Fibroblast of gingiva (primary cell): ENCODE measurements at regions not wholly inside any gene's neighbourhood (a gene's known extent, or its start where the extent isn't known, plus 50 kb on each side); places are given as distances from the start of the nearest gene placed in this dataset.
"Not testable (repeated sequence)": the region's sequence is repeated elsewhere in the genome, so short reads cannot be mapped to it uniquely, and the experiment has no call there.

Experiments used
- DNase-seq: peaks from one replicate; pipeline ENCODE4 v3.0.0-alpha.2; 2011; ENCODE audit warnings: low read depth

DNA sequence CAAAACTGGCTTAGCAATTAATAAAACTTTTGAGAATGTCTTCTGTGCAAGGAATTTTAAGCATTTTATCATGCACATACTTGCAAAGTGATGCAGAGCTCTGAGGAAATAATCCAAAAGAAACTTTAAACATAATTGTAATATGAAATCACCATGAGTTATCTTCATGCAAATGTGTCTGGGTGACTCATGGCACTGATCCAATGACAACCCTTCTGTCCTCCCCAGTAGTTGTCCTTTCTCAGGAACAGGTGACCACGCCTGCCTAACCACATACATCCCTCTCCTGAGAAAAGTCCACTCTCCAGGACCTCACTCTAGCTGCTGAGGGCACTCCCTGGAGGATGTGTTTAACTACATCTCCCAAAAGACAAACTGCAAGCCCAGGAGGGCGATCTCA lies 530.6 kb upstream of the IL12A start:
- DNase-seq, result peak; percentile 52

DNA sequence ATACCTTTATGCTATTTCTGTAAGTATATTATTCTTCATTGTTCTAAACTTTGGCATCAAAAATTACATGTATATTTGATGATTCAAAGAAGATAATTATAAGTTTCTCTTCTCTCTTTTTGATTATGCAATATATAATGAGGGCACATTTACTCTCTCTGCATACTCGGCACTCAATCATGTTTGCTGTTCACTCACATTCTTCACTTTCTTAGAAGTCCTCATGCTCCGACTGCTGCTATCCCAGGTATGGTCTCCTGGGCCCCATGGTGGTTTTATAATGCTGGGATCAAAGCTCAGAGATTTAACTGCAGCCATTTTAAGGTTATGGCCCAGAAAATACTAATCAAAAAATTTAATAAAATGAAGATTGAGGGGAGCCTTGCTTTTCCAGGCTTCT lies 529.7 kb upstream of the IL12A start:
- DNase-seq, result no peak

DNA sequence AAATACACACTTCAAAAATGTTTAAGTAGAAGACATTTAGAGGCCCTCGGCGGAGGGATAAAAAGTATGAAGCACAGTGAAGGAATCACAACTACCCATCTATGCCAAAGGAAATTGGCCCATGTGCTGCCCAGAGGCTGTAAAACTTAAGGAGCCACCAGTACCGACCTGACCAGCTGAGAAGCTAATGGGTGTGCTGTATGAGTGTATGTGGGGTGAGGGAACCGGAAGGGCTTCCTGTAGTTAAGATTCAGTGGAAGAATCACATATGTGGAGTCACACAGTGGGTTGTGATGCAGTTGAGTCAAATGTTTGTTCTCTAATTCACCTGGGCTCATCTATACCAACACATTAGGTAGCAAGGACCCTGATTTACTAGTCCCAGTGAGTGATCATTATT lies 516.0 kb upstream of the IL12A start:
- no peak for DNase-seq

DNA sequence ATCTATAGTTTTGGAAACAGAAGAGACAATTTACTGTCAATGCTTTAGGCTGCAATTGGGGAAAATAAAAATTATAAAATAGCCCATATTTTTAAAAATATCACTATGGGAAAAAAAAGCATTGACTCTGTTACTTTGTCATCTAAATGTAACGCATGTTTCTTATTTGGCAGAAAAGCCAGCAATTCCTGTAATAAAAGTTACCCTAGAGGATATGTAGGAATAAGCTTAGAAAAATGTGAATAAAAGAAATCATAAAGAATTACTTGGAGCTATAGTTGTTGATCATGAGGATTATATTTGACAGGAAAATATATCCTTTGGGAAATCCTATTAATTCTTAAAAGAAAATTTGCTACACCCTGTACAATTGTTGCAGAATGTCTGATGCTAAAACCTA lies 515.4 kb upstream of the IL12A start:
- DNase-seq, result no peak

DNA sequence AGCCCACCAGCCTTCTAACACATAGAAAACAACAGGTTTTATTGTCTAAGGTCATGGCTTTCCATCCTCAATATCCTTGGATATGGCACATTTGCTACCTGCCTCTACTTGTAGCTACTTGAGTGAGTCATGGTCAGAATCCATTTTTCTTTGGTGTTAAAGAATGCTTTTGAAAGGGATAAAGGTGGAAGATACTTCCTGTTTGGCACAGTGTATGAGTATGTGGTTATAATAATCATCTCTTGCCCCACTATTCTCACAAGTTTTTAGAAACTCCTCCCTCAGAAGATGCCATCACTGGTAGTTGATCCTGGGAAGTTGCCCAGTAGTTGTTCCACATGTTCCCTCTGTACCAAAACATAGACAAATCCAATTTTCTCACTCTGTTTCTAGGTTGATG lies 508.6 kb upstream of the IL12A start:
- DNase-seq, result no peak

DNA sequence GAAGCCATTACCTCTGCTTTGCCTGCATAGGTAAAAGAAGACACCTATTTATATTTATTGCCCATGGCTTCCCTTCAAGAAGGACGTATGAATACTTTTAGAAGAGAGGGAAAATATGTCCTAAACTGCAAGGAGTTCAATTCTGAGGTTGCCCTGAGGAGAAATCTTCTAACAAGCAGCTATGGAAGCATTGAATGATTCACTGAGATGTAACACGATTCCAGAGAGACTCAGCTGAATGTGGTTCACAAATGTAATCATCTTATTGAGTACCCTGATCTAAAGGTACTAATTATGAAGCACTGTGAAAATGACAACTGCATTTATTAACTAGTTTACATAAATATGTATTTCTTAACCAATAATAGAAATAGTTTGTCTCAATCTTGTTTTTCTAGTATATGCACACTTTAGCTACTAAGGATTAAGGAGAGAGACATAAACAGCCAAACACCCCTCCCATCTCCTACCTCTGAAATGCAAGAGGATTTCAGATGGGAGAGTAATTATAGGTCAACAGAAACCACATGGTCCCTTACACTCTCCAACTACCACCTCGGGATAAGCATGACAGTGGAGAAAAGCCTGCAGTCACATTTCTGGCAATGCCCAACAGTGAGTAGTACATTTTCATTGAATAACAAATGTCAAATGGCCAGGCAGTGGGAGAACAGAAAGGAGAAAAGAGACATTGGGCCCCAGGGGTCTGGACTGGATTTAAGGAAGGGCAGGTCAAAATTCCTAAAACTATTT lies 506.2 kb upstream of the IL12A start:
- no peak for DNase-seq

DNA sequence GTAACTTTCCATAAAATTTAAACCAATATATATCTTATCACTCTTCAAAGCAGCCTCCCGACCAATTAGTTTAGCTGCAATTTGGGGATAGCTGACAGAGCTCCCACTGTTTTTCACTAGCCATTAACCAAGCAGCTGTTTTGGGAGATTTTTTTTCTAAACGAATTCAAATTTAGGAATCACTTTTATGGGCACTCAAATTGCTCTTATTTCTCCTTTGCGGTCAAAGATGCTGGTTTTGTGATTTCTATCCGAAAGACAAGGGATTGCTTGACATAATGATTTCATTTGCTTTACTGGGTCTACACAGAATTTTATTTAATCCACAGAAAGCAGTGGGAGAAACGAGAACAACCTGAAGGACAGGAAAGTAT lies 505.7 kb upstream of the IL12A start:
- no peak for DNase-seq

DNA sequence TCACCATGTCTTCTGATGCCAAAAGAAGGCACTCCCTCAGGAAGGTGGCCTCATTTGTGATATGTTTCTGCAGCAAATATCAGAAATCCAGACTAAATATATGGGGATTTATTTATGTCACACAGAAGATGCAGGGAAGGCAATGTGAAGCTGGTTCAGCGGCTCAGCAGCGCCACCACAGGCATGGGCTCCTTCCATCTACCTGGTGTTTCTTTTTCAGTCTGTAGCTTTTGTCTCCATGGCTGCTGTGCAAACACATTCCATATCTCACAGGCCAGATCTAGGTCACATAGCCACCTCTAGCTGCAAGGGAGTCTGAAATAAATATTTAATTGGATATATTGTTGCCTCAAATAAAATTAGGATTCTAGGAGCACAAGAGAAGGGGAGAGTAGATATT lies 502.1 kb upstream of the IL12A start:
- DNase-seq, result no peak

DNA sequence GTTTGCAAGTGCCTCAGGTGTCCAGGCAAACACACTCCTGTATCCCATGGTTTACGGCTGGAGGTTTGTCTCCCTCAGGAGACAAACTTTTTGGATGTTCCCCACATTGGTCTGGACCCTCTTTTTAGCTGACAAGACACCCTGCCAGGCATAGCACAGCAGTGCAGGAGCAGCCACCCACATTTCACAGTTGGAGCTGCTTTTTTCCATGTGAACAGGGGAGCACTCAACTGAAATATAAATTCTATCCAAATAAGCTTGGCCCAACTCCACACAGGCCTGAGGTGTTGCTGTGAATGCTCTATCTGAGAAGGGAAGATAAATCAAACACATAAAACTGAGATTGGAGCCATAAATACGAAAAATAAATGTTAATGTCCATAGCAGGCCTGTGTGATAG lies 501.3 kb upstream of the IL12A start:
- DNase-seq, result no peak

DNA sequence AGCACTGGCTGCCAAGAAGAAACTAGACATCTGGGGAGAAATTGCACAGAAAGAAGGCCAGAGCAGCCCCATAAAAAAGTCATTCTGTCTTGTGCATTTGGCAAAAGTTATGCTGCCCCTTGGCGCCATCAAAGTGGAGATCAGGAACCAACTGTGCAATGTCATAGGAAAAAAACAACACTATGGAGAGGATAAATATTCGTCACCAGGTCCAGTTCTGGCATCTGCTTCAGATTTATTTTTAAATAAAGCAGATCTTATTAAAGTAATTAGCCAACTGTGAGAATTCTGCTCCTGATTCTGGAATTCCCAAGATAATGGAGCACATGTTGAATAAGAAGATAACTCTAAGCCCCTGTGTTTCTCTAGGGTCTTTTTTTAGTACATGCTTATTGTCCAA lies 500.0 kb upstream of the IL12A start:
- no peak for DNase-seq

DNA sequence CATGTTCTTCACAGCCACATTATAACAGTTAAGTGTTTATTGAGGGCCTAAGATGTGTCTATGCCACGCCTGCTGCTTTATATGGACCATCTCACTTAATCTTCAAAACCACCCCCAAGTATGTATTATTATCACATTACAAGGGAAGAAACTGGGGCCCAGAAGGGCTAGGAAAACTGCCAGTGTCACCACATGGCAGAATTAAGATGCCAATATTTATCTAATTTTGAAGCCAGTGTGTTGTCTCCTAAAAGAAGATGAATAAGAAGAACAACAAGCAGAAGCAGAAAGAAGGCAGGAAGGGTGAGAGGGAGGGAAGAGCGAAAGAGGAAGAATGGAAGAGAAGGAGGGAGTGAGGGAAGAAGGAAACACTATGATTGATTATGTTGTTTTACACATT lies 491.3 kb upstream of the IL12A start:
- DNase-seq, result no peak

DNA sequence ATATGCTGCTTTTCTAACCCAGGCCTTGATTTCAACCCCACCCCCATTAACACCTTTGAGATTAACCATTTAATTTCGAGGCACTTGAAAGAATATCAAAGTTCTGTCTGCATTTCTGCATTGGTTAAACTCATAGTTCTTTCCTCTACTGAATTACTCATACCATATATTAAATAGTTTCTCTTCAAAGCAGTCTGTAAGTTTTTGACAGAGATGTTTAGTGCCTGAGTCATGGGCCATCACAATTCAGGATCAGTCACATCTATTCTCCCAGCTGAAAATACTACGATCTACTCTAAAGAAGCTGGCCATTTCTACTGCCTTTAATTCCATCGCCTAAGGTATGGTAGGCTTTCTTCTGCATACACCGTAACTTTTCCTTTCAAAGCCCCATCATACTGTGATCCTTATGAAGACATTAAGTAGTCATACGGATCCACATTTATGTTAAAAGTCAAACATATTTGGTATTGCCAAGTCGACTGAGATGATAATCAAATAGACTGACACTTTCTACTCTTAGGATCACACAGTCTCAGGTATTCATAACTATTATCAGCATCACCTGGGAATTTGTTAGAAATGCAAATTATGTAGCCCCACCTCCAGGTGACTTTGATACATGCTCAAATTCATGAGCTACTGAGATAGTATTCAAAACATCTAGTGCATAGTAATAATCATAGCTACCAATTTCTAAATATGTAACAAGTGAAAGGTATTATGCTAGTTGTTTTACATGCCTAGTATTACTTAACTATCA lies 489.4 kb upstream of the IL12A start:
- no peak for DNase-seq

DNA sequence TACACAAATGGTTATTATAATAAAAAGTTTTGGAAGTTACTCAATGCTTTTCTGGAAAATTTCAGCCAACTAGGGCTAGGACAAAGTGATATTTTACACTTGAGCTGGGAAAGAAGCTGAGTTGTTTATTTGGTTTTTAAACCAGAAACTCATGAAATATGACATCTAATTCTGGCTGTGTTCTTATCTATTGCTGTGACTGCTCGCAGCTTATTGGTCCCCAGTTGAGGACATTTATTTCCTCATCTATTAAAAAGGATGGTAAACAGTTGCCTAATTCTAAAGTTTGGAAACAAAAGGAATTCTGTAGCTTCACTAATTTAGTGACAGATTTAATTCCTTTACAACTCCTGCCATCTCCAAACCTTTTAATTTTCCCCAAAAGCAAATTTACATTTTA lies 487.6 kb upstream of the IL12A start:
- no peak for DNase-seq

DNA sequence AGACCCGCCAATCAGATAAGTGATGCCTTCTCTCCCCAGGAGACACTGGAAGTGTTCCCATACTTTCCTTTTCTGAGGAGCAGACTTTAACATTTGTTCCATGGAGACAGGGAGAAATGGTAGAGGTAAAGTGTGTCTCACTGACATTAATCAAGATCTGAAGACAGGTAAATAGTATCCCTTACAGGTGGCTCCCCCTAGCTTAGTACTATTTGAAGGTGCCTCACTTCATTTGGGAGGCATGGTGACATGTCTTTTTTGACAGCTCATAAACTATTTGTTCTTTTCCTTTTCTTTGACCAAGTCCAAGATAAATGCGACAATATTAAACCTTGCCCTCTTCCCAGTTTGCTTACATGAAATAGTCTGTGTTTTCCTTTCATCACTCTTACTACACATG lies 485.6 kb upstream of the IL12A start:
- no peak for DNase-seq

DNA sequence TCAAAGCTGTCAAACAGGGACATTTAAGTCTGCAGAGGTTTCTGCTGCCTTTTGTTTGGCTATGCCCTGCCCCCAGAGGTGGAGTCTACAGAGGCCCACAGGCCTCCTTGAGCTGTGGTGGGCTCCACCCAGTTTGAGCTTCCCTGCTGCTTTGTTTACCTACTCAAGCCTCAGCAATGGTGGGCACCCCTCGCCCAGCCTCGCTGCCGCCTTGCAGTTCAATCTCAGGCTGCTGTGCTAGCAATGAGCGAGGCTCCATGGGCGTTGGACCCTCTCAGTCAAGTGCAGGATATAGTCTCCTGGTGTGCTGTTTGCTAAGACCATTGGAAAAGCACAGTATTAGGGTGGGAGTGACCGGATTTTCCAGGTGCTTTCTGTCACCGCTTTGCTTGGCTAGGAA lies 477.6 kb upstream of the IL12A start:
- DNase-seq, result not testable (repeated sequence)

DNA sequence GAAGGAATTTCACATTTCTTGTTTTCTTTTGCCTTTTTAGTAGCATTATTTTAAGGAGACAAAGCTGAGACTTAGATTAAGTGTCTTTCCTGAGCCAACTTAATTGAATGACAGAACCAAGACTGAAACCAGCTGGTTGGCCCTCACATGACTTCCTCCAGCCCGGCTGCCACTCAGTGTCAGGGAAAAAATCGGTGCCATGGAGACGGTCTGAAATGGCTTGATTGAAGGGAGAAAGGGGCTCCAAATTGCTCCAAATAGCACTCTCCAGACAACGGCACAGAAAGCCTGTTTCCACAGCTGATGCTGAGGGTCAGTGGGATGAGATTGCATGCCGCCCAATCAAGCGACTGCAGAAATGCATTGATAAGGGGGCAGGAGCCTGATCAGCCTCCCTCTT lies 475.2 kb upstream of the IL12A start:
- DNase-seq, result no peak

DNA sequence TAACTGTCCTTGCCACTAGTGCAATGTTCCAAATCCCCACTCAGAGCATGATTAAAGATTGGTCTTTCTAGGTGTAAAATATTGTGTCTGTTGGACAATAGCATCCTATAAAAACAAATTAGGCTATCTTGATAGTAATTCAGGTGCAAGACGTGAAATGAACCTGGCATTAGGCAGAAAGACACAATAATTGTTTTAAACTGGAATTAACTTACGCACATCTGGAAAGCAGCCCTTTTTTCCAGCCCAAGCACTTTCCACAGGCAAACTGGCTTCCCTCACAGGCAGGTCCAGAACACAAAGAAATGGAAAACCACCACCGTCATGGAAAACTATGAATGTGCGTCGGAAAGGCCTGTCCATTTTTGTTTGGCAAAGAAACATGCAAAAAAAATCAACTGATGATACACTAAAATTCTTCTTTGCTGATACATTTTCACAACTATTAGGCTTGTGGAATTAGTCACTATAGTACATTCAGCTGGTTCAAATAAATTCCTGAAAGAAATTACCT lies 474.7 kb upstream of the IL12A start:
- no peak for DNase-seq

DNA sequence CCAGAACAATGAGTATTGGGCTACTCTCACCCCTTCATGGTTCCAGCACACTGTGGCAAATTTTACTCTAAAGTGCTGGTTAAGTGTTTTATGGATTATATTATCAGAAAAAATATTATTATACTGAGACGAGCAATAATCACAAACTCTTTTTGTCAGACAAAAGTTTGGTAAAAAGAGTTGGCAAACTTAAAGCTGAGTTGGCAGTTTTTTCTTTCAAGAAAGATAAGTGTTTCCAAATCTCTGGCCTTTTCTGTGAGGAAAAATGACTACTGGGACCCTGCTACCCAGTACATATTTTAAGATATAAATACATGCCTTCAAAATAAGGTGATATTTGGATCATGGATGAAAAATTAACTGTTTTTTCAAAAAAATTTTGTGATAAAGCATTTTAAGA lies 471.5 kb upstream of the IL12A start:
- DNase-seq, result no peak

DNA sequence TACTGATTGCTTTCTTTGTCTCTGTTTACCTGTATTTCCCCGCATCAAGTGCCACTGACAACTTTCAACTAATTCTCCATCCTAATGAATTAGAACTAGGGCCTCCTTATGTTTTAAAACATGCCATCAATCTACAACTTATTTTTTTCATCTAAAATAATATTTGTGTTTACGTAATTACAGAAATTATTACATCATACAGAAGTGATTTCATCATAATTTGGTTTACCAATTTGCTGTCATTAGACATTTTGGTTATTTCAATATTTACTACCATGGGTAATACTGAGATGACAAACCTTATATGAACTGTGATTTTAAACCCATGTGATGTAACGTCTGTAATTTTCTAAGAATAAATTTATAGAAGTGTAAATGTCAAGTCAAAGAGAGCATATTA lies 468.0 kb upstream of the IL12A start:
- no peak for DNase-seq

DNA sequence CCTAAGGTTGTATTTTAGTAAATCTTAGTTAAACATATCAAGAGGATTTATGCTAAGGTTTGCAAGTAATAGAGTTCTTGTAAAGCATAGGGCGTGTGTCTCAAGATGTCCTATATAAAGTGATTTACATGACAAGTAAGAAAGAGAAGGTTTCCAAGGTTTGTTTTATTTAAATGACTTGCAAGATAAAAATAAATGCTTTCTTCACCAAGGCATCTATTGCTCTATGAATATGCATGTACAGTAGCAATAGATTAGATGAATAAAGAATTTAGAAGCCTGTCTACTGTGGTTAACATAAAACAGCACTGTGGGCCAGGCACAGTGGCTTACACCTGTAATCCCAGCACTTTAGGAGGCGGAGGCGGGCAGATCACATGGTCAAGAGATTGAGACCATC lies 466.4 kb upstream of the IL12A start:
- DNase-seq, result no peak

DNA sequence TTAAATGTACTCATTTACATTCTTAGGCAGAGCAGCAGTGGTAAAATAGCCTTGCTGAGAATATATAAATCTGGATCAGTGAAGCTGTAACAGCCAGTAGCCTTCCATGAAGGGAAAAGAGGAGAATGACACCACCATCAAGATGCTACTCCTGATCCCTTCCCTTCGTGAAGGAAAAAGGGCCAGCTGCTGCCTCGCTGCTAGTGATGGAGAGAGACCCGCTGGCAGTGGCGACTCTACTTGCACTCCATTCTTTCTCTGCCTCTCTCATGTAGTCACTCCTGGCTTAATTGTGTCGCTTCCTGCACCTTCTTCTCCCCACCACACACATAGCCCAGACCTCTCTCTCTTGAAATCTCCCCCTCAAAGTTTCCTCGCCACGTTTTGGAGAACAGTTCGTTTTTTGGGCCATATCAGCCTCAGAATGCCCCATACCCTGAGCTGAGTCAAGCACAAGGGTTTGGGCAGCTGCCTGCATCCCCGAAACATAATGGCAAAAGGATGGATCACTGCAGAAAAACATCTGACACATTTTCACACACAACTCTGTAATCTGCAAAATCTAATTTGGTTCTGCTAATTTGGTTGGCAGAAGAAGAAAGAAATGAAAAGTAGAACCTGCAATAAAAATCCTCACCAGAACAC lies 460.3 kb upstream of the IL12A start:
- DNase-seq, result no peak

DNA sequence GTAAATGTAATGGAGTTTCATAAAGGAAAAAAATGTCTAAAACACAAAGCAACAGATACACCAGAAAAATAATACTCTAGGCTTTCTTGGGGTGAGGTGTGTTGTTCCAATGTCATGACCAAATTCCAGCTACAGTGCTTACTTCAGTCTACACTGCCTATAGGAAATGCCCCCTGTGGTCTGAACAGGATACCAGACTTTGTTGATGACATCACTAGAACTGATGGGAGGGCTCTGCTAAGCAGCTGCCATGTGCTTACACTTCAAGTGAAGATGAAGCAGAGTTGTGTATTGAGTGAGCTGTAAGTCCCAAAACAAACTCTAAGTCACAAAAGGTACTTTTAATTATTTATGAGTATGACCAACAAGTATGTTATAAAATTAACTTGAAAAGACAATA lies 456.1 kb upstream of the IL12A start:
- no peak for DNase-seq

DNA sequence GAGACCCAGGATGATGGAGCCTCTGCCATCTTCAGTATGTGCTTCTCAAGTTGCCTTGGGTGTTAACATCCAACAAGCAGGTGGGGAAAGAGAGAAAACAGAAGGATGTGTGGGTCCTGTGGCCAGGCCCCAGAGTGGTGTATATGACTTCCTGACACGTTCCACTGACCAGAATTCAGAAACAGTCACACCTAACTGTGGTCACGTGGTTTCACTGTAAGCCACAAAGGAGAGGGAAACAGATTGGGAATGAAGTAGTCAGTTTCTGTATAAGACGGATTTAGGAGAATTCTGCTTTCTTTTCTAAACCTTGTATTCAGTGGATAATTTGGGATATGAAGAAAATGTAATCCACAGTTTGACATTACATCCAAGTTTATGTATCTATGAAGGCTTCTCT lies 454.1 kb upstream of the IL12A start:
- DNase-seq, result no peak
